ENCODE measurements at regions not wholly inside any gene's neighbourhood (a gene's known extent, or its start where the extent isn't known, plus 50 kb on each side); places are given as distances from the start of the nearest gene placed in this dataset.

GRCh38 chr4:10746371-10747171 is 62.0 kb upstream of the CLNK start:
- H3K27me3 Mint-ChIP-seq, result peaks cover 2% of the 10 kb centered on the region
- H3K4me3 Mint-ChIP-seq, result no peak overlapping the region
- no peak for DNase-seq
- no peaks in the 10 kb centered on the region for H3K36me3 Mint-ChIP-seq (ENCODE audit: low read depth)
- no peaks in the 10 kb centered on the region for H3K9me3 Mint-ChIP-seq
- H3K27ac Mint-ChIP-seq, result no peak overlapping the region
- no peaks in the 10 kb centered on the region for H3K4me1 Mint-ChIP-seq
- CTCF ChIA-PET, result no interaction called here
- POLR2A ChIA-PET, result no interaction called here

GRCh38 chr4:10743357-10743756 is 58.8 kb upstream of the CLNK start:
- CTCF ChIA-PET, result no interaction called here
- no peak overlapping the region for H3K27ac Mint-ChIP-seq
- H3K4me3 Mint-ChIP-seq, result no peak overlapping the region
- no peaks in the 10 kb centered on the region for H3K4me1 Mint-ChIP-seq
- POLR2A ChIA-PET, result no interaction called here
- H3K9me3 Mint-ChIP-seq, result no peaks in the 10 kb centered on the region
- no peaks in the 10 kb centered on the region for H3K27me3 Mint-ChIP-seq
- no peak for DNase-seq
- no peaks in the 10 kb centered on the region for H3K36me3 Mint-ChIP-seq (ENCODE audit: low read depth)

GRCh38 chr4:10741961-10742699 is 57.6 kb upstream of the CLNK start:
- Mint-ChIP-seq H3K4me1 (no peaks in the 10 kb centered on the region), H3K9me3 (no peaks in the 10 kb centered on the region), H3K36me3 (ENCODE audit: low read depth) (no peaks in the 10 kb centered on the region), H3K27me3 (no peaks in the 10 kb centered on the region), H3K4me3 (no peak overlapping the region), H3K27ac (no peak overlapping the region)
- CTCF ChIA-PET, result no interaction called here
- no peak for DNase-seq
- POLR2A ChIA-PET, result no interaction called here

- Mint-ChIP-seq H3K4me3 (no peak overlapping the region), H3K27me3 (no peaks in the 10 kb centered on the region), H3K36me3 (ENCODE audit: low read depth) (no peaks in the 10 kb centered on the region), H3K9me3 (peaks cover 3% of the 10 kb centered on the region), H3K27ac (no peak overlapping the region), H3K4me1 (no peaks in the 10 kb centered on the region)
- DNase-seq, result no peak
- POLR2A ChIA-PET, result no interaction called here
- CTCF ChIA-PET, result no interaction called here
Measured at GRCh38 chr4:10740891-10741620, 56.5 kb upstream of the CLNK start.

- Mint-ChIP-seq H3K36me3 (ENCODE audit: low read depth) (no peaks in the 10 kb centered on the region), H3K4me1 (no peaks in the 10 kb centered on the region), H3K9me3 (peaks cover 3% of the 10 kb centered on the region), H3K27ac (no peak overlapping the region), H3K4me3 (no peak overlapping the region), H3K27me3 (no peaks in the 10 kb centered on the region)
- ChIA-PET POLR2A (no interaction called here), CTCF (no interaction called here)
- no peak for DNase-seq
Measured at GRCh38 chr4:10740251-10740650, 55.7 kb upstream of the CLNK start.

GRCh38 chr4:10738826-10739489 is 54.4 kb upstream of the CLNK start:
- Mint-ChIP-seq H3K36me3 (ENCODE audit: low read depth) (no peaks in the 10 kb centered on the region), H3K4me1 (no peaks in the 10 kb centered on the region), H3K4me3 (no peak overlapping the region), H3K27me3 (no peaks in the 10 kb centered on the region), H3K9me3 (peaks cover 3% of the 10 kb centered on the region), H3K27ac (no peak overlapping the region)
- no peak for DNase-seq
- ChIA-PET POLR2A (no interaction called here), CTCF (no interaction called here)

GRCh38 chr4:10737337-10737736 is 52.8 kb upstream of the CLNK start:
- Mint-ChIP-seq H3K27me3 (no peaks in the 10 kb centered on the region), H3K4me1 (peaks cover 7% of the 10 kb centered on the region), H3K36me3 (ENCODE audit: low read depth) (no peaks in the 10 kb centered on the region), H3K4me3 (no peak overlapping the region), H3K27ac (no peak overlapping the region), H3K9me3 (peaks cover 3% of the 10 kb centered on the region)
- ChIA-PET CTCF (interaction anchor here (0.6 kb wide), 1 partner anchor 13 kb away, joined by 3 read pairs; no protein-coding TSS in a partner anchor), POLR2A (no interaction called here)
- DNase-seq, result no peak

- Mint-ChIP-seq H3K36me3 (ENCODE audit: low read depth) (no peaks in the 10 kb centered on the region), H3K4me1 (peaks cover 11% of the 10 kb centered on the region), H3K9me3 (peaks cover 3% of the 10 kb centered on the region), H3K4me3 (no peak overlapping the region), H3K27ac (no peak overlapping the region), H3K27me3 (no peaks in the 10 kb centered on the region)
- no peak for DNase-seq
- ChIA-PET CTCF (interaction anchor here (0.6 kb wide), 1 partner anchor 13 kb away, joined by 3 read pairs; no protein-coding TSS in a partner anchor), POLR2A (no interaction called here)
Measured at GRCh38 chr4:10736895-10737294, 52.3 kb upstream of the CLNK start.

GRCh38 chr4:10736266-10736665 is 51.7 kb upstream of the CLNK start:
- Mint-ChIP-seq H3K27ac (no peak overlapping the region), H3K27me3 (peaks cover under 1% of the 10 kb centered on the region), H3K4me1 (peaks cover 16% of the 10 kb centered on the region), H3K4me3 (no peak overlapping the region), H3K36me3 (ENCODE audit: low read depth) (no peaks in the 10 kb centered on the region), H3K9me3 (peaks cover 3% of the 10 kb centered on the region)
- CTCF ChIA-PET, result no interaction called here
- no peak for DNase-seq
- POLR2A ChIA-PET, result no interaction called here

- peaks cover 26% of the 10 kb centered on the region for H3K4me1 Mint-ChIP-seq
- H3K4me3 Mint-ChIP-seq, result no peak overlapping the region
- H3K27me3 Mint-ChIP-seq, result peaks cover 2% of the 10 kb centered on the region
- DNase-seq, result no peak
- H3K36me3 Mint-ChIP-seq (ENCODE audit: low read depth), result no peaks in the 10 kb centered on the region
- POLR2A ChIA-PET, result no interaction called here
- H3K9me3 Mint-ChIP-seq, result peaks cover 3% of the 10 kb centered on the region
- CTCF ChIA-PET, result interaction anchor here (0.7 kb wide), 1 partner anchor 395 kb away, joined by 3 read pairs; no protein-coding TSS in a partner anchor
- no peak overlapping the region for H3K27ac Mint-ChIP-seq
Measured at GRCh38 chr4:10734697-10735096, 50.1 kb upstream of the CLNK start.

All from activated CD4-positive, alpha-beta memory T cell treated with anti-CD3 and anti-CD28 coated beads, Interleukin-2, amount 10 ng/mL, durations not matched to agents 7 days and 5 days (primary cell).